CD4-positive, alpha-beta T cell treated with Interleukin-4 for 4 hours (primary cell): ENCODE measurements at regions not wholly inside any gene's neighbourhood (a gene's known extent, or its start where the extent isn't known, plus 50 kb on each side); places are given as distances from the start of the nearest gene placed in this dataset.

Experiments
- DNase-seq: peaks from one replicate; pipeline ENCODE4 v3.0.0-alpha.2; 2020

- no peak for DNase-seq
Measured at GRCh38 chr5:71955723-71956122, 151.6 kb upstream of the MAP1B start.

DNA sequence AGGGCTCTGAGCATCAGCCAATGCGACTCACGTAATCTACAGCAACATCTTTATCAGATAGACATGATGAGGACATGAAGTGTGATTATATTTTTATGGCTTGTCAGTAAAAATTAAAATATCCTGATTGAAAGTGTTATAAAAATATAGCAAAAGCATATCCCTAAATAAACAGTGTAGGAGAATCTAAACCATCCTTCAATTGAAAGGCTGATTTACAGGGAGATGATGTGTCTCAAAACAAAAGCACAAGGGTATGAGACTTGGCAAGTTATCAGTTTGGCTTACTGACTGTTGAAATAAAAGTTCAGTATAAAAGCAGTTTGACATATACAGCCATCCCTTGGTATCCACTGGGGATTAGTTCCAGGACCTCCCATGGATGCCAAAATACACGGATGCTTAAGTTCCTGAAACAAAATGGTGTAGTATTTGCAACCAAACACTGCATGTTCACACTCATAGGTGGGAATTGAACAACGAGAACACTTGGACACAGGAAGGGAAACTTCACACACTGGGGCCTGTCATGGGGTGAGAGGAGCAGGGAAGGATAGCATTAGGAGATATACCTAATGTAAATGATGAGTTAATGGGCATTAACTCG lies 149.9 kb upstream of the MAP1B start:
- no peak for DNase-seq

DNA sequence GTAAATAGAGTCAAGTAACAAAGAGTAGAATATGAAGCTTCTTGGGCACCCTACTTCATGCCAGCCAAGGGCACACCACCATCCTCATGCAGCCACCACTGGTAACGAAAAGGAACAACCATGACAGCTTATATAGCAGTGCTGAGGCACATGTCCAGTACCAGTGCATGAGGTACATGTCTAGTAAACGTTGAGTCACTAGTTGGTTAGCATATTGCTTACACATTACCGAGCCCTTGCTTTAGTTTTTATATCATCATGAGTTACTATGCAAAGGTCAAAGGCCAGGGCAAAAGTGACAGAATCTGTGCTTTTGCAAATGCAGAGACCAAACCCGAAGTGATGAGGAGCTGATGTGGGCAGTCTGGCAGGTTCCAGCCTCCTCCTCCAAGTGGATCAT lies 147.1 kb upstream of the MAP1B start:
- no peak for DNase-seq

GRCh38 chr5:71961786-71962185 lies 145.5 kb upstream of the MAP1B start:
- DNase-seq = no peak

DNA sequence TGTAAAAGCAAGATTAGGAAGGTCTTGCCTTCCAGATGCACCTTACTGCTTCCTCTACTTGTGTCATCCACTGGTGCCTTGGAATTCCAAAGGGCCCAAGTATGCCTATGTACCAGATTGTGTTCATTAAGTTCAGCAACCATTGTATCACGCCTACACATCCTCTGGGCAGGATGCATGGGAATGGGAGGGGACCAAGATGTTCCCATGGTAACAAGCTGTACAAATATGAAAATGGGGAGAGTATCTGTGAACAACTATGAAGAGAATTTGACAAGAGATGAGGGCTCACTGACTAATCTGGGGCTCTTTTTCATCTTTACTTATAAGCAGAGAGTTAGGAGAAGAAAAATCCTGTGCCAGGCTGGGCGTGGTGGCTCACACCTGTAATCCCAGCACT lies 137.8 kb upstream of the MAP1B start:
- DNase-seq = no peak

DNA sequence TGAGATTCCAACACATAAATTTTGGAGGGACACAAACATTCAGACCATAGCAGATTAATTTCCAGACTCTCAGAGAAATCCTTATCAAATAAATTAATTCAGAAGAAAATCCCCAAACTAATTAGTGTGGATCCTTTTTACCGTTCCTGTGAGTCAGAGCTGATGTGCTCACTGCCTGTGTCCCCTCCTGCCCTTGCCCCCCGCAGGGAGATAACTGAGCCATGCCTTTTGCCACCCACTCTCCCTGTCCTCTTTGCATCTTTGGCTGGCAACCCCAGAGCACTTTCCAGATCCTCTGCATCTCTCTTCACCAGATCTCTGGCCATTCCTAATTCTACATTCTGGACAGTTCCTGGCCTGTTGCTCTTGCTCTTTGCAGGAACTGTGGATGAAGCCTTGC lies 135.4 kb upstream of the MAP1B start:
- no peak for DNase-seq

DNA sequence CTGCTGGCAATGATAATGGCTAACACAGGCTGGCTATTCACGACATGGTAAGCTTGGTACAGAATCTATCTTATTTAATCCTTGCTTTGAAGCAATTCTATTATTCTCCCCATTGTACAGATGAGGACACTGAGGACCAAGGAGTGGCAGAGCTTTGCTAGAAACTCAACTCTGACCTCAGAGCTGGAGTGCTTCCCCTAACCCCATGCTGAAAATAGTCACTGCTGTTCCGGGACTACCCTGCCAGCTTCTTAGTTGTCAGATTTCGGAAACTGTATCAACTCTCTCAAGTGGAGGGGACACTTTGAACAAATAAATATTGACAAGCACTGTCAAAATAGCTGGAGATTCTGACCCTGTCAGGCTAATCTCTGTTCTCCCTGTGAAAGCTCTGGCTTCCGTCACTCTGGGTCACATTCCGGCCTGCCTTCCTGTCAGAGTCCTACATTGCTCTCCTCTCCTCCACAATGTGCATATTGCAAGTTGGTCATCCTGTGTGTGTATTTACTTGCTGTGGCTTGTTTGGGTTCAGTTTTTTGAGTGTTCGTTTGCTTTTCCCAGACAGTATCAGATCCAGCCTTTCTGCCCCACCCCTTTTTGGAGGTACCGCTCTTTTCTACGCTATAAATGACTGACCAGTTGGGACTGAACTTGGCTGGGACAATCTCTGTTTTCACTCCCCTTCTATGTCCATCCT lies 134.3 kb upstream of the MAP1B start:
- no peak for DNase-seq

DNA sequence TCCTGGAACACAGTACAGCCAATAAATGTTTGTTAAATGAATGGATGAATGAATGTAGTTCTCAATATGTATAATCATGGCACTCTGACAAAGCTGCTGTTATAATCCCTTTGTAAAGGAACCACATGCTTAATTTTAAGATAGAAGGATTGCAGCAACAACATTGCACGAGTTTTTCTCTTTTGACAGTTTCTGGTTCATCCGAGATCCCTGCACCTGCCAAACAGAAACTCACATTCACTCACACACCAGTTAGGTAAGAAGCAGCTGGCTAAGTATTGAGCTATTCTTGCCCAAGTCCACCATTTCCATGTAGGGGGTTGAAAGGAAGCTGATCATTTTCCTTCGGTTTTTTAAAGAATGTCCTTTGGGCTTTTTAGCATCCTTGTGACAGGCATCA lies 133.7 kb upstream of the MAP1B start:
- no peak for DNase-seq

DNA sequence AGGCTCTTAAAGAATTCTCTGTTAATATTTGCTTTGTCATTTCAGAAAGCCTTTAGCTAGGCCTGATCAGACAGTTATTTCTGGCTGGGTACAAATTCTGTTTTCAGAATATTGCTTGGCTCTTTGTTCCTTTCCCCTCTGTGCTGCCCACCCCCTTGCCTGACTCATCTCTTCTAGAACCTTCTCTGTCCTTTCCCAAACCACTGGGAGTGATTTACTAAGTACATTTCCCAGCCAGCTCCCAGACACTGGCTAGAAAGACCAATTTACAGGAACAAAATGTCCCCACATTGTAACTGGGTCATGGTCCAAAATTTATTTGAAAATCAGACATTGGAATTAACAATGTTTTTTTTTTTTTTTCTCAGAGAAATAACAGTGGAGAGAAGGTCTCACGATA lies 133.1 kb upstream of the MAP1B start:
- no peak for DNase-seq

GRCh38 chr5:71974622-71975021 lies 132.7 kb upstream of the MAP1B start:
- DNase-seq = no peak

- no peak for DNase-seq
Measured at GRCh38 chr5:71976449-71976848, 130.8 kb upstream of the MAP1B start.

- no peak for DNase-seq
Measured at GRCh38 chr5:71977311-71977710, 130.0 kb upstream of the MAP1B start.

DNA sequence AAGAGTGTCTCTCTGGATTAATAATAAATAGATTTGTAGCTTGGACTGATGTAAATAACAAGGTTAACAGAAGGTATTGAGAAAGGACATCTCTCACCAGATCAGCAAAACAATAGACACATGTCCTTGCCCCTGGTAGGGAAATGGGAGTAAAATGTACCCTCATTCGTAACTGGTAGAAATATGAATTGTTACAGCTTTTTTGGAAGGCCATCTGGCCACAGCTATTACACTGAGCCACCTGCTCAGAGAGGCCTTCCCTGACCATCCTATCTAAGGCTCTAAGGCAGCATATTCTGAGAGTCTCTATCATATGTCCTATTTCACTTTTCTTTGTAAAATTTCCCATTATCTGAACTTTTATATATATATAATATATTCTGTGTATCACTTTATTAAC lies 129.1 kb upstream of the MAP1B start:
- DNase-seq = no peak

GRCh38 chr5:71982717-71983395 lies 124.4 kb upstream of the MAP1B start:
- no peak for DNase-seq

DNA sequence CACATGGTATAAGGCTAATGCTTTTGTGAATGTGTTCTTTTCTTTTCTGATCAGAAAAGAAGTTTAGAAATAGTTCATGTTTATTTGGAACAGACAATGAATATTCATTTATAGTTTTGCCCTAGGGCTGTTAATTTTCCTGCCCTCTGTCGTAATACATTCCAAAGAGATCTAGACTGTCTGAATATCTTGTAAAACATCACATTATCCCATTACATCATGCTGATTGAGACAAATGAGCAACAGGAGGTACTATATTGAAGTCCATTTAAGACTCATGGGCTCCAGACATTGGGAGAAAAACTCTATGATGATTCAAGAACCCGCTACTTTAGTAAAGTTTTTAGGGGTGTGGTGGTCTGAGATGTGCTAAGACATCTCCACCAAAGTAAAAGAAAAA lies 121.2 kb upstream of the MAP1B start:
- no peak for DNase-seq

DNA sequence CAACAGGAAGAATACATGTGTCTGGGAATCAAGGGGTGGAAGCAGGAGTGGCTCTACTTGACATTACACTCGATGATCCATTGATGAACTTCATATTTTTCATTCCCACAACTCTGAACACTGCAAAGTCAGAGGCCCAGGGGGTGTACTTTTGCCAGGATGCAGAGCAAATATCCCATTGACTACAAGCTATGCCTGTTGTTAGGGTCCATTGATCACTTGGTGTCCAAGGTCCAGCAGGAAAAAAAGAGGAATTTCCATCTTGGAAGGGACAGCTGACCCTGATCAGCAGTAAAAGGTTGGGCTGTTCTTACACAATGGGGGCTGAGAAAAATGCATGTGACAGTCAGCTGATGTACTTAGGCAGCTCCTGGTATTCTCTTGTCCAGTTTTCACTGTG lies 118.5 kb upstream of the MAP1B start:
- no peak for DNase-seq

DNA sequence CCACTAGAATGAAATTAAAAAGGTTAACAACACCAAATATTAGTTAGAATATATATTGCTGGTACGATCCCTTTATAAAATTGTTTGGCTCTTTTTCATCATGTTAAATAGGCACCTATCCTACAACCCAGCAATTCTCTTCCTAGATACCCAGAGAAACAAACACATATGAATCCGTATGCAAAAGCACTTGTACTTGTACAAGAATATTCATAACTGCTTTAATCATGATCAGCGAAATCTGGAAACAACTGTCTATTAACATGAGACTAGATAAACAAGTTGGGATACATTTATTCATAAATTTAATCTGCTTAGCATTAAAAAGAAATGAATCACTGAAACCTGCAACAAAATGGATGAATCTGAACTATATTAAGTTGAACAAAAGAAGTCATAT lies 113.7 kb upstream of the MAP1B start:
- DNase-seq = no peak

GRCh38 chr5:71996789-71997188 lies 110.5 kb upstream of the MAP1B start:
- DNase-seq = no peak

- DNase-seq = no peak
Measured at GRCh38 chr5:71998746-71999145, 108.5 kb upstream of the MAP1B start.

DNA sequence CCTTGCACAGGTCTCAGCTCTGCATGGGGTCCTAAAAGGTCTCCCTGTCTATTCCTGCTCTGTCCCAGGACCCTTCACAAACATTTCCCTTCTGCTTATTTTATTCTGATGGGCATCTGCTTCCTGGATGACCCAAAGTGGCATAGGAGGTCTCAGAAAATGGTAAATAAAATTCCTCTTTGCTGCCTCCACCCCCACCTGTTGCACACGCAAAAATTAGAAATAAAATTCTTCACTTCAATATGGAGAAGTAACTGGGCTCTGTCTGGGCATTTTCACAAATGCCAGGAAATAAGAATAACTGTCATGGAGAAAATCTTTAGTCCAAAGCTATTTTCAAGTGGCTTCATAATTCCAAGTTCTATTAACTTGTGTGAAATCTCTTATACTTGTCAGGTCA lies 106.6 kb upstream of the MAP1B start:
- DNase-seq = no peak

GRCh38 chr5:72005671-72006070 lies 101.6 kb upstream of the MAP1B start:
- DNase-seq = no peak

GRCh38 chr5:72006361-72006760 lies 100.9 kb upstream of the MAP1B start:
- DNase-seq = no peak

GRCh38 chr5:72007336-72008111 lies 99.8 kb upstream of the MAP1B start:
- DNase-seq = no peak

GRCh38 chr5:72009280-72009679 lies 98.0 kb upstream of the MAP1B start:
- DNase-seq = no peak
